ENCODE measurements at regions not wholly inside any gene's neighbourhood (a gene's known extent, or its start where the extent isn't known, plus 50 kb on each side); places are given as distances from the start of the nearest gene placed in this dataset.

- ATAC-seq (no peak), DNase-seq (no peak)
- WGBS (ENCODE audit: insufficient coverage, low coverage, low lambda C conversion rate, missing lambda C conversion rate): 78% methylated on average over 4 of the region's 12 CpGs
- no peak overlapping the region for H3K4me3 ChIP-seq
- H3K27me3 ChIP-seq: no peaks in the 10 kb centered on the region
- TF ChIP-seq, protein P1, sequence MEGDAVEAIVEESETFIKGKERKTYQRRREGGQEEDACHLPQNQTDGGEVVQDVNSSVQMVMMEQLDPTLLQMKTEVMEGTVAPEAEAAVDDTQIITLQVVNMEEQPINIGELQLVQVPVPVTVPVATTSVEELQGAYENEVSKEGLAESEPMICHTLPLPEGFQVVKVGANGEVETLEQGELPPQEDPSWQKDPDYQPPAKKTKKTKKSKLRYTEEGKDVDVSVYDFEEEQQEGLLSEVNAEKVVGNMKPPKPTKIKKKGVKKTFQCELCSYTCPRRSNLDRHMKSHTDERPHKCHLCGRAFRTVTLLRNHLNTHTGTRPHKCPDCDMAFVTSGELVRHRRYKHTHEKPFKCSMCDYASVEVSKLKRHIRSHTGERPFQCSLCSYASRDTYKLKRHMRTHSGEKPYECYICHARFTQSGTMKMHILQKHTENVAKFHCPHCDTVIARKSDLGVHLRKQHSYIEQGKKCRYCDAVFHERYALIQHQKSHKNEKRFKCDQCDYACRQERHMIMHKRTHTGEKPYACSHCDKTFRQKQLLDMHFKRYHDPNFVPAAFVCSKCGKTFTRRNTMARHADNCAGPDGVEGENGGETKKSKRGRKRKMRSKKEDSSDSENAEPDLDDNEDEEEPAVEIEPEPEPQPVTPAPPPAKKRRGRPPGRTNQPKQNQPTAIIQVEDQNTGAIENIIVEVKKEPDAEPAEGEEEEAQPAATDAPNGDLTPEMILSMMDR (IDR thresholded peaks at IDR 0.05): no peak
- no peak overlapping the region for H3K27ac ChIP-seq
- intact Hi-C loops (cut with DNase I): no loop called here
- H3K36me3 ChIP-seq: no peaks in the 10 kb centered on the region
- no peaks in the 10 kb centered on the region for H3K4me1 ChIP-seq
- no peaks in the 10 kb centered on the region for H3K9me3 ChIP-seq
These were observed 50.9 kb upstream of the PDE10A start for GRCh38 chr6:165713845-165714466.

Small RNA genes in the stretch of these regions (small RNA-seq; reads per million reads assigned to genes)
- 0 reads per million in 2 experiments for gene RNU6-730P

All from right lobe of liver (tissue), 6 donors.